Liver (tissue), 3 donors: ENCODE measurements at regions not wholly inside any gene's neighbourhood (a gene's known extent, or its start where the extent isn't known, plus 50 kb on each side); places are given as distances from the start of the nearest gene placed in this dataset.

Experiments
- ATF3 ChIP-seq: IDR thresholded peaks from 2 replicates; pipeline ENCODE4 v1.6.1; 2016; ENCODE audit warnings: antibody characterized with exemption
- EGR1 ChIP-seq, 2 donors: IDR thresholded peaks; 2 replicates each; pipeline ENCODE4 v1.6.1; 2016 to 2018; ENCODE audit warnings: antibody characterized with exemption in 2 of 2, low read depth in 2 of 2
- JUND ChIP-seq, 2 donors: IDR thresholded peaks; 2 replicates each; pipeline ENCODE4 v1.6.1; 2016; ENCODE audit warnings: antibody characterized with exemption in 2 of 2
- MAX ChIP-seq: IDR thresholded peaks from 2 replicates; pipeline ENCODE4 v1.6.1; 2016; ENCODE audit warnings: antibody characterized with exemption
- RAD21 ChIP-seq, 2 donors: IDR thresholded peaks; 2 replicates each; pipeline ENCODE4 v1.6.1; 2016; ENCODE audit warnings: antibody characterized with exemption in 2 of 2, mild to moderate bottlenecking in 2 of 2
- REST ChIP-seq: IDR thresholded peaks from 2 replicates; pipeline ENCODE4 v1.6.1; 2016; ENCODE audit warnings: antibody characterized with exemption, mild to moderate bottlenecking
- SP1 ChIP-seq: IDR thresholded peaks from 2 replicates; pipeline ENCODE4 v1.6.1; 2018; ENCODE audit warnings: antibody characterized with exemption, mild to moderate bottlenecking
- TAF1 ChIP-seq: conservative IDR thresholded peaks from 2 replicates; pipeline ENCODE4 v1.6.1; 2016; ENCODE audit warnings: antibody characterized with exemption, mild to moderate bottlenecking
- TF ChIP-seq, protein P1 (sequence below): fragments of 150-350 bp; IDR thresholded peaks from 2 replicates; pipeline ENCODE4 v1.5.1; 2017; ENCODE audit warnings: improper control_type of control experiment, low read depth, low read length; ENCODE audit not compliant: missing input control
- donor health status: healthy.
- donor health status: healthy.

- no peak for TF ChIP-seq SP1
- TF ChIP-seq EGR1 (IDR thresholded peaks at IDR 0.05; ENCODE audit: low read depth in 2 of 2) = no peak
- TF ChIP-seq, protein P1, sequence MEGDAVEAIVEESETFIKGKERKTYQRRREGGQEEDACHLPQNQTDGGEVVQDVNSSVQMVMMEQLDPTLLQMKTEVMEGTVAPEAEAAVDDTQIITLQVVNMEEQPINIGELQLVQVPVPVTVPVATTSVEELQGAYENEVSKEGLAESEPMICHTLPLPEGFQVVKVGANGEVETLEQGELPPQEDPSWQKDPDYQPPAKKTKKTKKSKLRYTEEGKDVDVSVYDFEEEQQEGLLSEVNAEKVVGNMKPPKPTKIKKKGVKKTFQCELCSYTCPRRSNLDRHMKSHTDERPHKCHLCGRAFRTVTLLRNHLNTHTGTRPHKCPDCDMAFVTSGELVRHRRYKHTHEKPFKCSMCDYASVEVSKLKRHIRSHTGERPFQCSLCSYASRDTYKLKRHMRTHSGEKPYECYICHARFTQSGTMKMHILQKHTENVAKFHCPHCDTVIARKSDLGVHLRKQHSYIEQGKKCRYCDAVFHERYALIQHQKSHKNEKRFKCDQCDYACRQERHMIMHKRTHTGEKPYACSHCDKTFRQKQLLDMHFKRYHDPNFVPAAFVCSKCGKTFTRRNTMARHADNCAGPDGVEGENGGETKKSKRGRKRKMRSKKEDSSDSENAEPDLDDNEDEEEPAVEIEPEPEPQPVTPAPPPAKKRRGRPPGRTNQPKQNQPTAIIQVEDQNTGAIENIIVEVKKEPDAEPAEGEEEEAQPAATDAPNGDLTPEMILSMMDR = no peak
- TF ChIP-seq RAD21 (IDR thresholded peaks at IDR 0.05) = no peak
- no peak for TF ChIP-seq JUND (IDR thresholded peaks at IDR 0.05)
- no peak for TF ChIP-seq REST
- no peak for TF ChIP-seq MAX
- TF ChIP-seq ATF3 = no peak
- TF ChIP-seq TAF1 = no peak
Observed at GRCh38 chr15:61556037-61556648, 327.0 kb upstream of the RORA start.
